ENCODE measurements at regions not wholly inside any gene's neighbourhood (a gene's known extent, or its start where the extent isn't known, plus 50 kb on each side); places are given as distances from the start of the nearest gene placed in this dataset.

- Histone ChIP-seq H3K36me3 (ENCODE audit: control insufficient read depth, insufficient read depth, low read length) (no peaks in the 10 kb centered on the region), H3K79me2 (ENCODE audit: control insufficient read depth, insufficient read depth, low read length) (no peaks in the 10 kb centered on the region), H3K4me2 (ENCODE audit: extremely low read depth, insufficient read depth, low read length) (no peak overlapping the region), H2AFZ (ENCODE audit: low read length) (no peak overlapping the region), H3K9me3 (ENCODE audit: control insufficient read depth, insufficient read depth, low read depth, low read length) (no peaks in the 10 kb centered on the region), H3K27ac (ENCODE audit: insufficient read depth, low read length) (no peak overlapping the region), H3K4me3 (replicated peaks in 1 of 4; ENCODE audit: control extremely low read depth in 1 of 4, insufficient read depth in 1 of 4, low read depth in 3 of 4, low read length in 4 of 4) (no peak overlapping the region), H3K9ac (ENCODE audit: insufficient read depth, low read length) (no peak overlapping the region), H3K4me1 (ENCODE audit: control insufficient read depth, extremely low read depth, insufficient read depth, low read length) (no peaks in the 10 kb centered on the region), H3K27me3 (ENCODE audit: control insufficient read depth, insufficient read depth, low read length) (no peaks in the 10 kb centered on the region), H4K20me1 (ENCODE audit: control insufficient read depth, extremely low read depth, insufficient read depth, low read length) (no peaks in the 10 kb centered on the region)
- no peak for TF ChIP-seq CTCF (conservative IDR thresholded peaks at IDR 0.05 in 1 of 2, IDR thresholded peaks at IDR 0.05 in 1 of 2; ENCODE audit: low read depth in 1 of 2, low read length in 2 of 2)
- TF ChIP-seq EZH2 (IDR thresholded peaks at IDR 0.05; ENCODE audit: low read length, missing control alignments), result no peak
- DNase-seq (ENCODE audit: low read depth in 2 of 2), result no peak
Measured at GRCh38 chr6:134784336-134784735, 165.6 kb downstream of the ALDH8A1 start.

GRCh38 chr6:134778431-134778830 lies 171.5 kb downstream of the ALDH8A1 start:
- Histone ChIP-seq H3K9ac (ENCODE audit: insufficient read depth, low read length) (no peak overlapping the region), H3K4me3 (replicated peaks in 1 of 4; ENCODE audit: control extremely low read depth in 1 of 4, insufficient read depth in 1 of 4, low read depth in 3 of 4, low read length in 4 of 4) (no peak overlapping the region), H3K4me2 (ENCODE audit: extremely low read depth, insufficient read depth, low read length) (no peak overlapping the region), H4K20me1 (ENCODE audit: control insufficient read depth, extremely low read depth, insufficient read depth, low read length) (no peaks in the 10 kb centered on the region), H2AFZ (ENCODE audit: low read length) (no peak overlapping the region), H3K36me3 (ENCODE audit: control insufficient read depth, insufficient read depth, low read length) (no peaks in the 10 kb centered on the region), H3K79me2 (ENCODE audit: control insufficient read depth, insufficient read depth, low read length) (no peaks in the 10 kb centered on the region), H3K9me3 (ENCODE audit: control insufficient read depth, insufficient read depth, low read depth, low read length) (no peaks in the 10 kb centered on the region), H3K27me3 (ENCODE audit: control insufficient read depth, insufficient read depth, low read length) (no peaks in the 10 kb centered on the region), H3K4me1 (ENCODE audit: control insufficient read depth, extremely low read depth, insufficient read depth, low read length) (no peaks in the 10 kb centered on the region), H3K27ac (ENCODE audit: insufficient read depth, low read length) (no peak overlapping the region)
- no peak for TF ChIP-seq EZH2 (IDR thresholded peaks at IDR 0.05; ENCODE audit: low read length, missing control alignments)
- TF ChIP-seq CTCF (conservative IDR thresholded peaks at IDR 0.05 in 1 of 2, IDR thresholded peaks at IDR 0.05 in 1 of 2; ENCODE audit: low read depth in 1 of 2, low read length in 2 of 2), result no peak
- no peak for DNase-seq (ENCODE audit: low read depth in 2 of 2)

GRCh38 chr6:134774201-134774638 lies 175.7 kb downstream of the ALDH8A1 start:
- no peak for TF ChIP-seq EZH2 (IDR thresholded peaks at IDR 0.05; ENCODE audit: low read length, missing control alignments)
- no peak for TF ChIP-seq CTCF (conservative IDR thresholded peaks at IDR 0.05 in 1 of 2, IDR thresholded peaks at IDR 0.05 in 1 of 2; ENCODE audit: low read depth in 1 of 2, low read length in 2 of 2)
- Histone ChIP-seq H3K79me2 (ENCODE audit: control insufficient read depth, insufficient read depth, low read length) (no peaks in the 10 kb centered on the region), H3K27ac (ENCODE audit: insufficient read depth, low read length) (no peak overlapping the region), H3K9me3 (ENCODE audit: control insufficient read depth, insufficient read depth, low read depth, low read length) (no peaks in the 10 kb centered on the region), H3K9ac (ENCODE audit: insufficient read depth, low read length) (no peak overlapping the region), H3K4me2 (ENCODE audit: extremely low read depth, insufficient read depth, low read length) (no peak overlapping the region), H2AFZ (ENCODE audit: low read length) (no peak overlapping the region), H3K4me1 (ENCODE audit: control insufficient read depth, extremely low read depth, insufficient read depth, low read length) (no peaks in the 10 kb centered on the region), H3K27me3 (ENCODE audit: control insufficient read depth, insufficient read depth, low read length) (no peaks in the 10 kb centered on the region), H3K36me3 (ENCODE audit: control insufficient read depth, insufficient read depth, low read length) (no peaks in the 10 kb centered on the region), H4K20me1 (ENCODE audit: control insufficient read depth, extremely low read depth, insufficient read depth, low read length) (no peaks in the 10 kb centered on the region), H3K4me3 (replicated peaks in 1 of 4; ENCODE audit: control extremely low read depth in 1 of 4, insufficient read depth in 1 of 4, low read depth in 3 of 4, low read length in 4 of 4) (no peak overlapping the region)
- DNase-seq (ENCODE audit: low read depth in 2 of 2), result peak; percentile 85 to 94
